Activated CD8-positive, alpha-beta T cell treated with anti-CD3 and anti-CD28 coated beads for 36 hours (primary cell): ENCODE measurements at regions not wholly inside any gene's neighbourhood (a gene's known extent, or its start where the extent isn't known, plus 50 kb on each side); places are given as distances from the start of the nearest gene placed in this dataset.

Experiments
- ATAC-seq: fragments of 200-7000 bp; cut with Tn5 transposase; one replicate; pipeline ENCODE4 v1.10.0; 2021; ENCODE audit warnings: mild to moderate bottlenecking, moderate library complexity
- CTCF ChIA-PET: fragments of 350-600 bp; sonication (Branson Sonifier 250); formaldehyde crosslinking; loops from one replicate; lab custom pipeline; 2021; ENCODE audit warnings: antibody characterized with exemption; lab: Charles Lee
- POLR2A ChIA-PET: fragments of 350-600 bp; sonication (Branson Sonifier 250); formaldehyde crosslinking; loops from one replicate; lab custom pipeline; 2021; ENCODE audit warnings: antibody characterized with exemption; lab: Charles Lee
- DNase-seq: peaks from one replicate; pipeline ENCODE4 v3.0.0-alpha.2; 2020
- H3K27ac Mint-ChIP-seq: one replicate; pipeline ENCODE4 v1.8.0; 2021; ENCODE audit warnings: mild to moderate bottlenecking, mixed read lengths
- H3K27me3 Mint-ChIP-seq: one replicate; pipeline ENCODE4 v1.8.0; 2021; ENCODE audit warnings: mixed read lengths
- H3K36me3 Mint-ChIP-seq: one replicate; pipeline ENCODE4 v1.8.0; 2021; ENCODE audit warnings: low read depth, mixed read lengths
- H3K4me1 Mint-ChIP-seq: one replicate; pipeline ENCODE4 v1.8.0; 2021; ENCODE audit warnings: low read depth, mixed read lengths
- H3K4me3 Mint-ChIP-seq: one replicate; pipeline ENCODE4 v1.8.0; 2021; ENCODE audit warnings: mild to moderate bottlenecking, moderate library complexity, mixed read lengths
- H3K9me3 Mint-ChIP-seq: one replicate; pipeline ENCODE4 v1.8.0; 2021; ENCODE audit warnings: mixed read lengths
- intact Hi-C: fragments of 100-400 bp; cut with micrococcal nuclease; formaldehyde crosslinking; loops from one replicate; pipeline ENCODE4 v1.10.0; 2022
- TF ChIP-seq, protein P1 (sequence below): fragments of 200-600 bp; IDR thresholded peaks from one replicate; pipeline ENCODE4 v1.8.0; 2022; ENCODE audit warnings: antibody characterized with exemption, mild to moderate bottlenecking

DNA sequence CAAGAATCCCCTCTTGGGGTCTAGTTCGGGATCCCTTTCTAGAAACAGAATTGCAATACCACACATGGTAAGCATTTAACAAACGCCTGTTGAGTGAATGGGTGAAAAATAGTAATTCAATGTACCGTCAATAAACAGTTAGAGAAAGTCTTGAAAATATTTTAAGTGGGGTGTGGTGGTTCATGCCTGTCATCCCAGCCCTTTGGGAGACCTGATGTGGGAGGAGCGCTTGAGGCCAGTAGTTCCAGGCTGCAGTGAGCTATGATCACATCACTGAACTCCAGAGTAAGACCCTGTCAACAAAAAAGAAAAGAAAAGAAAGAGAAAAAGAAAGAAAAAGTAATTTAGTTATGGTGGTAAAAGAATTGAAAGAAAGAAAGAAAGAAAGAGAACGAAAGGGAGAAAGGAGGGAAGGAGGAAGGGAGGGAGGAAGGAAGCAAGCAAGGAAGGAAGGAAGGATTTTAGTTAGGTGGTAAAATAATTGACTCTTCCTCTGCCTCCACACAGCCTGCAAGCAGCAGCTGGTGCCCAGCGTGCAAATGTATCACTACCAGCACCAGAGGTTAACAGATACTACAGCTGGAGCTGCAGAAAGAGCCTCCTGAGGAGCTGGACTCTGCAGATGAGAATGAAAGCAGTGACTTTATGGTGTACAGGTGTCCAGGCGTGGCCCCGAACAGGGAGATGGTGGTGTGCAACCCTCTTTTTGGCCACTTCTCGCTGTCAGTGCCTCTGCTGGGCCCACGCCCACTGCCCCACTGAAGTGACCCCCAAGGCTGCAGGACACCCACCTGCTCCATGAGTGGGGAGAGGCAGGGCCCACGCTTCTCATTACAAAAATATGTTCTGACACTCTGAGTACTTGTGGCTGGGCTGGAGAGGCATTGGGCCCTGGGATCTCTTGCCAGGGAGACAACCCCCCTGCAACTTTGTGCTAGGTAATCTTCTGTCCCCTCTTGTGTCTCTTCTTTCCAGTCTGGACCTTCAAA lies 135.4 kb downstream of the BAMBI start:
- no peak for ATAC-seq

DNA sequence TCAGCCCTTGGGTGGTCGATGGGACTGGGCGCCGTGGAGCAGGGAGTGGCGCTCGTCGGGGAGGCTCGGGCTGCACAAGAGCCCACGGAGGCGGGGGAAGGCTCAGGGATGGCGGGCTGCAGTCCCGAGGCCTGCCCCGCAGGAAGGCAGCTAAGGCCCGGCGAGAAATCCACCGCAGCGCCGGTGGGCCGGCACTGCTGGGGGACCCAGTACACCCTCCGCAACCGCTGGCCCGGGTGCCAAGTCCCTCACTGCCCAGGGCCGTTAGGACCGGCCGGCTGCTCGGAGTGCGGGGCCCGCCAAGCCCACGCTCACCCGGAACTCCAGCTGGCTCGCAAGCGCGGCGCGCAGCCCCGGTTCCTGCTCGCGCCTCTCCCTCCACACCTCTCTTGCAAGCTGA lies 138.4 kb downstream of the BAMBI start:
- H3K27me3 Mint-ChIP-seq = peaks cover 1% of the 10 kb centered on the region
- DNase-seq (no peak), ATAC-seq (no peak)
- ChIA-PET POLR2A (no interaction called here), CTCF (no interaction called here)
- H3K4me1 Mint-ChIP-seq = no peaks in the 10 kb centered on the region
- TF ChIP-seq, protein P1, sequence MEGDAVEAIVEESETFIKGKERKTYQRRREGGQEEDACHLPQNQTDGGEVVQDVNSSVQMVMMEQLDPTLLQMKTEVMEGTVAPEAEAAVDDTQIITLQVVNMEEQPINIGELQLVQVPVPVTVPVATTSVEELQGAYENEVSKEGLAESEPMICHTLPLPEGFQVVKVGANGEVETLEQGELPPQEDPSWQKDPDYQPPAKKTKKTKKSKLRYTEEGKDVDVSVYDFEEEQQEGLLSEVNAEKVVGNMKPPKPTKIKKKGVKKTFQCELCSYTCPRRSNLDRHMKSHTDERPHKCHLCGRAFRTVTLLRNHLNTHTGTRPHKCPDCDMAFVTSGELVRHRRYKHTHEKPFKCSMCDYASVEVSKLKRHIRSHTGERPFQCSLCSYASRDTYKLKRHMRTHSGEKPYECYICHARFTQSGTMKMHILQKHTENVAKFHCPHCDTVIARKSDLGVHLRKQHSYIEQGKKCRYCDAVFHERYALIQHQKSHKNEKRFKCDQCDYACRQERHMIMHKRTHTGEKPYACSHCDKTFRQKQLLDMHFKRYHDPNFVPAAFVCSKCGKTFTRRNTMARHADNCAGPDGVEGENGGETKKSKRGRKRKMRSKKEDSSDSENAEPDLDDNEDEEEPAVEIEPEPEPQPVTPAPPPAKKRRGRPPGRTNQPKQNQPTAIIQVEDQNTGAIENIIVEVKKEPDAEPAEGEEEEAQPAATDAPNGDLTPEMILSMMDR = no peak
- H3K4me3 Mint-ChIP-seq = no peak overlapping the region
- intact Hi-C loops = no loop called here
- H3K36me3 Mint-ChIP-seq = no peaks in the 10 kb centered on the region
- no peak overlapping the region for H3K27ac Mint-ChIP-seq
- H3K9me3 Mint-ChIP-seq = no peaks in the 10 kb centered on the region

More for the DNA sequence above, 135.4 kb downstream of the BAMBI start:
- DNase-seq = no peak
- Mint-ChIP-seq H3K36me3 (no peaks in the 10 kb centered on the region), H3K27ac (no peak overlapping the region), H3K27me3 (peaks cover 18% of the 10 kb centered on the region), H3K4me3 (no peak overlapping the region), H3K4me1 (no peaks in the 10 kb centered on the region), H3K9me3 (no peaks in the 10 kb centered on the region)
- ChIA-PET POLR2A (no interaction called here), CTCF (no interaction called here)
- intact Hi-C loops = no loop called here
- TF ChIP-seq, protein P1 = no peak

DNA sequence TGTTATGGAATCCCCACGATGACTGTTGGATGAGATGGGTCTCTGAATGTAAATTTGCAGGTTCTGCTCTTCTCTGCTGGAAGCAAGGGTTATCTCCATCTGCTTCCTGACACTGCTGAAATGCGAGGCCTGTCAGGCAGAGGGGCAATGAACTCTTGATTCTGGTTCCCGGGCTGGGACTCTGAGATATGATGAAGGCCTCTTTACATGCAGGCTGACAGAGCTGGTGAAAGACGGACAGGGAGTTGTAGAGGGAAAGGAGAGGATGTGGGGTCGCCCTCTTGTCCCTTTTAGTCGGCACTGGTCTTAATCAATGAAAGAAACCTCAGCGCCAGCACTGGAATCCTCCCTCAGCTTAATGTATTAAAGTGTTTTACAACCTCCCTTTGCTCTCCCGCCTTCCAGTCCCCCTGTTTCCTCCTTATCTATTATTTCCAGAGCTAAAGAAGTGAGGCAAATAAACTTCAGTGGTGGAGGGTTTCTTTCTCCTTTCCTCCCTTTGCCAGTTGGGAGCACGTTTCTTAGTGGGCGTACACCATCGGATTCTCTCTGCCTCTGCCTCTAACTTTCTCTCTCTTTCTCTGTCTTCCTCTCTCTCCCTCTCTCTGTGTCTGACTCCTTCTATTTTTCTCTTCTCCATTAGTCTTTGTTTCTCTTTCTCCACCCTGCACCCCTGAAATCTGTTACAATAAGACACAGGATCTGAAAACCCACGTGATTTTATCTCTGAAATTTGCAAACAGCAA lies 145.6 kb downstream of the BAMBI start:
- TF ChIP-seq, protein P1 = no peak
- Mint-ChIP-seq H3K4me1 (no peaks in the 10 kb centered on the region), H3K4me3 (no peak overlapping the region), H3K27ac (no peak overlapping the region), H3K27me3 (peaks cover 3% of the 10 kb centered on the region), H3K36me3 (no peaks in the 10 kb centered on the region), H3K9me3 (no peaks in the 10 kb centered on the region)
- intact Hi-C loops = no loop called here
- ATAC-seq (no peak), DNase-seq (no peak)
- POLR2A ChIA-PET = no interaction called here
- CTCF ChIA-PET = no interaction called here

DNA sequence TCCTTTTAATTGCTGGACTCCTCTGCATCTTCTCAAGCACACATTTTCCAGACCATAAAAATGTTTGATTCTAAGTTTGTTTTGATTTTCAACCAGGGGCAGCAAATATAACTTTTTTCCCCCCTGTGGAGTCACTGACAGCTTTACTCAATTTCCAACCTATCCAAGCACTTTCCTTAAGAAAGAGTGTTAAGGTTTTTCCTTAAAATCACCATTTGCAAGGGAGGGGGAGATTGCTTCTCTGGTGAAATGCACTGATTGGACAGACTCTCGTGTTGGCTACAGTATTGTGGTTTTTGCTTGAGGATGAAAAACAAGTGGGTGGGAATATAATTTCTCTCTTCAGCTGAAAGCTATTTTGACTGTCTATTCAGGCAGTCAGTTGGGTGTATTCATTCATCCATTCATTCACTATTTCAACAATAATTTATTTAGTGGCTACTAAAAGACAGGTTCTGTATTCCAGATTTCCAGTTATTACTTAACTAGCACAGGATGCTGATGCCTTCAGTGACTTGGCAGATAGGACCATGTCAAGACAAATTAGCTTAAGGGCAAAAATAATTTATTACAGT lies 146.3 kb downstream of the BAMBI start:
- no peaks in the 10 kb centered on the region for H3K36me3 Mint-ChIP-seq
- no peaks in the 10 kb centered on the region for H3K4me1 Mint-ChIP-seq
- ChIA-PET POLR2A (no interaction called here), CTCF (no interaction called here)
- ATAC-seq (no peak), DNase-seq (no peak)
- intact Hi-C loops = no loop called here
- no peak overlapping the region for H3K27ac Mint-ChIP-seq
- no peak overlapping the region for H3K4me3 Mint-ChIP-seq
- H3K9me3 Mint-ChIP-seq = no peaks in the 10 kb centered on the region
- peaks cover 3% of the 10 kb centered on the region for H3K27me3 Mint-ChIP-seq
- TF ChIP-seq, protein P1 = no peak
